Panc1 (cell line): ENCODE measurements at regions not wholly inside any gene's neighbourhood (a gene's known extent, or its start where the extent isn't known, plus 50 kb on each side); places are given as distances from the start of the nearest gene placed in this dataset.

Experiments
- ATAC-seq: fragments of 200-7000 bp; cut with Tn5 transposase; 2 replicates; pipeline ENCODE4 v1.9.1; 2020; ENCODE audit warnings: mild to moderate bottlenecking, moderate library complexity
- BruUV-seq: library from RNA; stranded (reverse); fragments of 400-500 nt; replicated peaks from 2 replicates; lab custom pipeline; 2021; lab: Mats Ljungman, UMichigan
- CTCF ChIA-PET: fragments of 300-600 bp; sonication (Branson Sonifier 250); formaldehyde crosslinking; loops from one replicate; lab custom pipeline; 2022; ENCODE audit warnings: antibody characterized with exemption; lab: Charles Lee
- POLR2A ChIA-PET: fragments of 300-600 bp; sonication (Branson Sonifier 250); formaldehyde crosslinking; loops from one replicate; lab custom pipeline; 2022; ENCODE audit warnings: antibody characterized with exemption; lab: Charles Lee
- DNase-seq: peaks from one replicate; pipeline ENCODE4 v3.0.0-alpha.2; 2010; ENCODE audit warnings: low read depth, low spot score
- H3K27ac ChIP-seq: 2 replicates; pipeline ENCODE4 v1.5.1; 2011; ENCODE audit warnings: mild to moderate bottlenecking, low read length, inconsistent platforms
- H3K27me3 ChIP-seq: fragments of 200-500 bp; sonication (Bioruptor generic); 2 replicates; pipeline ENCODE4 v1.6.0; 2014; ENCODE audit warnings: low read length, inconsistent platforms; ENCODE audit not compliant: control insufficient read depth, insufficient read depth
- H3K36me3 ChIP-seq: fragments of 200-500 bp; sonication (Bioruptor generic); 2 replicates; pipeline ENCODE4 v1.5.1; 2014; ENCODE audit warnings: inconsistent platforms, mild to moderate bottlenecking, low read length, moderate library complexity; ENCODE audit not compliant: control insufficient read depth, insufficient read depth
- H3K4me1 ChIP-seq: 2 replicates; pipeline ENCODE4 v1.5.1; 2011; ENCODE audit warnings: inconsistent platforms, mild to moderate bottlenecking, low read length, moderate library complexity; ENCODE audit not compliant: control insufficient read depth, insufficient read depth
- H3K4me3 ChIP-seq, 2 experiments: 2 replicates each; pipeline ENCODE4 v1.5.1; 2011 to 2012; ENCODE audit warnings: low read depth in 2 of 2, low read length in 2 of 2, mild to moderate bottlenecking in 2 of 2, inconsistent platforms in 1 of 2, moderate library complexity in 1 of 2
- H3K9me3 ChIP-seq: fragments of 200-500 bp; sonication (Bioruptor generic); 2 replicates; pipeline ENCODE4 v1.5.1; 2014; ENCODE audit warnings: low read depth, mild to moderate bottlenecking, inconsistent platforms, low read length, moderate library complexity; ENCODE audit not compliant: control insufficient read depth, insufficient read depth
- CTCF ChIP-seq: fragments of 450-650 bp; IDR thresholded peaks from 2 replicates; pipeline ENCODE4 v1.5.1; 2017; ENCODE audit warnings: mild to moderate bottlenecking
- POLR2AphosphoS5 ChIP-seq: IDR thresholded peaks from 2 replicates; pipeline ENCODE4 v1.6.1; 2012; ENCODE audit warnings: mild to moderate bottlenecking, low read depth, low read length, moderate library complexity
- REST ChIP-seq, 2 experiments: IDR thresholded peaks; 2 replicates each; pipeline ENCODE4 v1.6.1; 2011 to 2012; ENCODE audit warnings: low read depth in 2 of 2, control low read depth in 1 of 2, low read length in 1 of 2, mild to moderate bottlenecking in 1 of 2, moderate library complexity in 1 of 2; ENCODE audit not compliant: insufficient read depth in 1 of 2
- SIN3A ChIP-seq: IDR thresholded peaks from 2 replicates; pipeline ENCODE4 v1.6.1; 2012; ENCODE audit warnings: low read depth, mild to moderate bottlenecking, low read length, moderate library complexity, borderline replicate concordance; ENCODE audit not compliant: insufficient read depth
- TCF7L2 ChIP-seq: IDR thresholded peaks from 2 replicates; pipeline ENCODE4 v1.6.1; 2011; ENCODE audit warnings: mild to moderate bottlenecking, low read depth, low read length, inconsistent platforms
- in situ Hi-C: cut with HindIII; loops from 2 replicates; pipeline ENCODE4 v1.10.0; 2016; ENCODE audit warnings: low sequenced_read_pairs, low pct_unique_long_range_greater_than_20kb
- intact Hi-C: fragments of 100-400 bp; cut with micrococcal nuclease; formaldehyde crosslinking; loops from one replicate; pipeline ENCODE4 v1.10.0; 2022; ENCODE audit not compliant: unreplicated experiment

GRCh38 chr7:69129524-69129923 lies 468.8 kb upstream of the AUTS2 start:
- in situ Hi-C loops, result no loop called here
- no peaks in the 10 kb centered on the region for H3K36me3 ChIP-seq
- TF ChIP-seq POLR2AphosphoS5, result no peak
- no peak for TF ChIP-seq TCF7L2
- no peak for TF ChIP-seq SIN3A
- no peak for TF ChIP-seq CTCF
- no peak for TF ChIP-seq REST (IDR thresholded peaks at IDR 0.05; ENCODE audit: insufficient read depth in 1 of 2, low read depth in 2 of 2, low read length in 1 of 2)
- BruUV-seq, result no TSS peak
- intact Hi-C loops, result no loop called here
- CTCF ChIA-PET, result no interaction called here
- H3K27ac ChIP-seq, result no peak overlapping the region
- H3K4me1 ChIP-seq, result no peaks in the 10 kb centered on the region
- no peaks in the 10 kb centered on the region for H3K27me3 ChIP-seq
- ATAC-seq, result no peak
- no peaks in the 10 kb centered on the region for H3K9me3 ChIP-seq
- DNase-seq, result no peak
- POLR2A ChIA-PET, result no interaction called here
- no peak overlapping the region for H3K4me3 ChIP-seq

- DNase-seq, result no peak
- H3K9me3 ChIP-seq, result no peaks in the 10 kb centered on the region
- H3K27ac ChIP-seq, result no peak overlapping the region
- H3K27me3 ChIP-seq, result no peaks in the 10 kb centered on the region
- ChIA-PET CTCF (no interaction called here), POLR2A (no interaction called here)
- no peak overlapping the region for H3K4me3 ChIP-seq
- ATAC-seq, result no peak
- H3K36me3 ChIP-seq, result no peaks in the 10 kb centered on the region
- BruUV-seq, result no TSS peak
- no peaks in the 10 kb centered on the region for H3K4me1 ChIP-seq
- intact Hi-C loops (no loop called here), in situ Hi-C loops (no loop called here)
- TF ChIP-seq REST (IDR thresholded peaks at IDR 0.05; ENCODE audit: insufficient read depth in 1 of 2, low read depth in 2 of 2, low read length in 1 of 2) (no peak), CTCF (no peak)
These were observed 468.3 kb upstream of the AUTS2 start for GRCh38 chr7:69129951-69130350.
